NCI-H1694 treated with DMSO at 0.1 percent for 48 hours (cell line): ENCODE measurements at regions not wholly inside any gene's neighbourhood (a gene's known extent, or its start where the extent isn't known, plus 50 kb on each side); places are given as distances from the start of the nearest gene placed in this dataset.
"Not testable (repeated sequence)": the region's sequence is repeated elsewhere in the genome, so short reads cannot be mapped to it uniquely, and the experiment has no call there.

Experiments
- DNase-seq: peaks from one replicate; lab custom pipeline; 2025; lab: John Stamatoyannopoulos, UW

- no peak for DNase-seq
Observed at GRCh38 chr6:139990856-139991465, 616.5 kb upstream of the CITED2 start.

GRCh38 chr6:139990026-139990686 is 615.7 kb upstream of the CITED2 start:
- no peak for DNase-seq

GRCh38 chr6:139988685-139989084 is 614.2 kb upstream of the CITED2 start:
- DNase-seq = no peak

GRCh38 chr6:139987091-139987490 is 612.6 kb upstream of the CITED2 start:
- DNase-seq = no peak

- no peak for DNase-seq
Observed at GRCh38 chr6:139985236-139985815, 610.9 kb upstream of the CITED2 start.

GRCh38 chr6:139984317-139984716 is 609.9 kb upstream of the CITED2 start:
- no peak for DNase-seq

GRCh38 chr6:139983555-139984276 is 609.3 kb upstream of the CITED2 start:
- no peak for DNase-seq

- no peak for DNase-seq
Observed at GRCh38 chr6:139982652-139983295, 608.3 kb upstream of the CITED2 start.

GRCh38 chr6:139982195-139982594 is 607.7 kb upstream of the CITED2 start:
- no peak for DNase-seq

- no peak for DNase-seq
Observed at GRCh38 chr6:139981768-139982181, 607.3 kb upstream of the CITED2 start.

- no peak for DNase-seq
Observed at GRCh38 chr6:139981066-139981624, 606.7 kb upstream of the CITED2 start.

GRCh38 chr6:139980631-139981030 is 606.2 kb upstream of the CITED2 start:
- DNase-seq = not testable (repeated sequence)

GRCh38 chr6:139979021-139979725 is 604.7 kb upstream of the CITED2 start:
- DNase-seq = no peak

- no peak for DNase-seq
Observed at GRCh38 chr6:139977887-139978332, 603.5 kb upstream of the CITED2 start.

- no peak for DNase-seq
Observed at GRCh38 chr6:139973669-139974344, 599.4 kb upstream of the CITED2 start.

- no peak for DNase-seq
Observed at GRCh38 chr6:139972116-139972515, 597.7 kb upstream of the CITED2 start.

- no peak for DNase-seq
Observed at GRCh38 chr6:139970591-139970991, 596.1 kb upstream of the CITED2 start.

GRCh38 chr6:139967497-139967896 is 593.0 kb upstream of the CITED2 start:
- DNase-seq = no peak

- DNase-seq = no peak
Observed at GRCh38 chr6:139965393-139965792, 590.9 kb upstream of the CITED2 start.

GRCh38 chr6:139964737-139965136 is 590.3 kb upstream of the CITED2 start:
- no peak for DNase-seq
